HL-60 (cell line): ENCODE measurements at regions not wholly inside any gene's neighbourhood (a gene's known extent, or its start where the extent isn't known, plus 50 kb on each side); places are given as distances from the start of the nearest gene placed in this dataset.

Experiments
- DNase-seq, 2 experiments: peaks; one replicate each; pipeline ENCODE4 v3.0.0-alpha.2; 2010 to 2020; ENCODE audit warnings: low read depth in 1 of 2, low spot score in 1 of 2
- H3K27ac ChIP-seq: fragments of 250-450 bp; sonication (Bioruptor Pico); replicated peaks from 2 replicates; pipeline ENCODE4 v1.5.1; 2020; ENCODE audit warnings: mild to moderate bottlenecking, moderate library complexity
- H3K27me3 ChIP-seq: fragments of 250-450 bp; sonication (Bioruptor Pico); 2 replicates; pipeline ENCODE4 v1.5.1; 2021; ENCODE audit warnings: mild to moderate bottlenecking, moderate library complexity; ENCODE audit not compliant: insufficient read depth, poor library complexity, severe bottlenecking
- H3K4me3 ChIP-seq: replicated peaks from 2 replicates; pipeline ENCODE4 v1.5.1; 2011; ENCODE audit warnings: mild to moderate bottlenecking, control low read depth, low read length; ENCODE audit not compliant: insufficient read depth
- CTCF ChIP-seq: IDR thresholded peaks from one replicate; pipeline ENCODE4 v1.5.1; 2011; ENCODE audit warnings: low read length, control low read depth, inconsistent platforms; ENCODE audit not compliant: insufficient read depth
- GABPA ChIP-seq: IDR thresholded peaks from 2 replicates; pipeline ENCODE4 v1.6.1; 2012; ENCODE audit warnings: low read depth
- POLR2AphosphoS5 ChIP-seq: IDR thresholded peaks from 2 replicates; pipeline ENCODE4 v1.6.1; 2012; ENCODE audit warnings: low read depth
- REST ChIP-seq: IDR thresholded peaks from 2 replicates; pipeline ENCODE4 v1.6.1; 2012; ENCODE audit warnings: low read depth; ENCODE audit not compliant: insufficient replicate concordance
- SPI1 ChIP-seq: IDR thresholded peaks from 2 replicates; pipeline ENCODE4 v1.6.1; 2012; ENCODE audit warnings: low read depth, mild to moderate bottlenecking, borderline replicate concordance

- Histone ChIP-seq H3K4me3 (no peak overlapping the region), H3K27ac (no peak overlapping the region), H3K27me3 (no peaks in the 10 kb centered on the region)
- DNase-seq = no peak
- TF ChIP-seq CTCF (no peak), REST (no peak), GABPA (no peak), POLR2AphosphoS5 (no peak), SPI1 (no peak)
These were observed 188.5 kb downstream of the FAM43A start for GRCh38 chr3:194874206-194874605.

- no peak for DNase-seq
- Histone ChIP-seq H3K4me3 (no peak overlapping the region), H3K27ac (no peak overlapping the region), H3K27me3 (no peaks in the 10 kb centered on the region)
- TF ChIP-seq REST (no peak), GABPA (no peak), CTCF (no peak), POLR2AphosphoS5 (no peak)
These were observed 189.1 kb downstream of the FAM43A start for GRCh38 chr3:194874783-194875182.

DNA sequence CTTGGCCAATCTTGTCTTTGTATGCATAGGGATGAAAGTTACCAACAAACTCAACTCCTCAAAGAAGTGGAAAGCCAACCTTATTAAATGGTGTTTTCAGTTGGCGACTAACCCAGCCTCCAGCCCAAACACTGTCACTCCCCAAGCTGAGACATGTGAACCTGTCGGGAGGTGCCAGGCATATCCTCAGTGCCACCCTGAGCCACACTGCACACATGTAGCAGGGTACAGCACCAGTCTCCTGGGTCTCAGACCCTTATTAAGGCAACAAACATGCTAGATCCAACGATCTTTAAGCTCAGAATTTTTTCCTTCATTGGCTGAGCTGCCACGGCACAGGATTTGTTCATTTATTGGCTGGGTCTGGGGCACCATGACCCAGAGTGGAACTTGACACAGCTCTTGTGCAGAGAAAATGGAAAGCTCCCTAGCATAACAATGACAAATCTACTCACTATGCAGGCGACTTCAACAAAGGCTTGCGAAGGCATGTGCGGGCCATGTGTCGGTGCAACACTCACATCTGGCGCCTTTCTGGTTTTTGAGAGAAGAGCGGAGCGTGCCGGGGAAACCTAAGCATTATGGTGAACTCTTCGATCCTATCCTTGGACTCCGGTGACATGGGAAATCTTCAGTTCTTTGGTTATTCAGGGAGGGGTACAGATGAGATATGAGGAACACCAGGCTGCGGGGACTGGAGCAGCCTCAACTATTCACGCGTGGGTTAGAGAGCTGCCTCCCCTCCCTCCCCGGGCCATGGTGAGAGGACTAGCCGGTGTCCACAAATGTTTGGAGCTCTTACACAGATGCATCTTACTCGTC is 190.1 kb downstream of the FAM43A start:
- no peak for DNase-seq
- Histone ChIP-seq H3K27me3 (no peaks in the 10 kb centered on the region), H3K4me3 (no peak overlapping the region), H3K27ac (no peak overlapping the region)
- TF ChIP-seq SPI1 = no peak

GRCh38 chr3:194876403-194877095 is 190.9 kb downstream of the FAM43A start:
- Histone ChIP-seq H3K27ac (no peak overlapping the region), H3K27me3 (no peaks in the 10 kb centered on the region), H3K4me3 (no peak overlapping the region)
- TF ChIP-seq SPI1 (no peak), GABPA (no peak), POLR2AphosphoS5 (no peak), REST (no peak), CTCF (no peak)
- no peak for DNase-seq
